ENCODE measurements at regions not wholly inside any gene's neighbourhood (a gene's known extent, or its start where the extent isn't known, plus 50 kb on each side); places are given as distances from the start of the nearest gene placed in this dataset.
A peak's percentile ranks its signal among the peaks of the same experiment; 100 is the strongest.

GRCh38 chr15:38002883-38003477 is 68.5 kb downstream of the TMCO5A start:
- WGBS, 2 donors (ENCODE audit: low coverage in 1 of 2), result 73 to 100% methylated on average over 1 to 2 of the region's 2 CpGs
- peak; percentile 71 for DNase-seq

GRCh38 chr15:38004218-38004861 is 69.9 kb downstream of the TMCO5A start:
- H3K27me3 ChIP-seq, result no peaks in the 10 kb centered on the region
- no peaks in the 10 kb centered on the region for H3K36me3 ChIP-seq
- intact Hi-C loops (cut with DNase I; ENCODE audit: low total_unique reads), result no loop called here
- 80 to 86% methylated on average over 2 to 4 of the region's 4 CpGs for WGBS, 2 donors (ENCODE audit: low coverage in 1 of 2)
- no peak overlapping the region for H3K4me3 ChIP-seq
- TF ChIP-seq POLR2AphosphoS5 (IDR thresholded peaks at IDR 0.05) (no peak), EP300 (IDR thresholded peaks at IDR 0.05; ENCODE audit: low read depth) (no peak), POLR2A (IDR thresholded peaks at IDR 0.05) (no peak), CTCF (IDR thresholded peaks at IDR 0.05) (no peak)
- in situ Hi-C loops (cut with MboI; ENCODE audit: low pct_ligation_motif_present in 1 of 4, low pct_unique_long_range_greater_than_20kb in 1 of 4, low sequenced_read_pairs in 3 of 4), result loop anchor here in 3 of 4 donors (10.0 to 25.0 kb wide), 5 partner anchors 70 to 683 kb away; no protein-coding TSS in a partner anchor
- H3K9me3 ChIP-seq, result no peaks in the 10 kb centered on the region
- H3K4me1 ChIP-seq, result peaks cover 0 to 9% (median 0%) of the 10 kb centered on the region in 4 donors
- DNase-seq, result no peak
- no peak overlapping the region for H3K27ac ChIP-seq

More at GRCh38 chr15:38002883-38003477, 68.5 kb downstream of the TMCO5A start:
- intact Hi-C loops (cut with DNase I; ENCODE audit: low total_unique reads) (no loop called here), in situ Hi-C loops (cut with MboI; ENCODE audit: low pct_ligation_motif_present in 1 of 4, low pct_unique_long_range_greater_than_20kb in 1 of 4, low sequenced_read_pairs in 3 of 4) (loop anchor here in 3 of 4 donors (10.0 to 25.0 kb wide), 5 partner anchors 72 to 684 kb away; no protein-coding TSS in a partner anchor)
- Histone ChIP-seq H3K4me3 (no peak overlapping the region), H3K27ac (no peak overlapping the region), H3K9me3 (no peaks in the 10 kb centered on the region), H3K36me3 (no peaks in the 10 kb centered on the region), H3K27me3 (no peaks in the 10 kb centered on the region), H3K4me1 (peaks cover 0 to 9% (median 0%) of the 10 kb centered on the region in 4 donors)
- TF ChIP-seq POLR2A (IDR thresholded peaks at IDR 0.05) (no peak), POLR2AphosphoS5 (IDR thresholded peaks at IDR 0.05) (no peak), EP300 (IDR thresholded peaks at IDR 0.05; ENCODE audit: low read depth) (no peak), CTCF (IDR thresholded peaks at IDR 0.05) (peak; percentile 56 to 73 (median 57))

GRCh38 chr15:38005953-38006808 is 71.7 kb downstream of the TMCO5A start:
- Histone ChIP-seq H3K9me3 (no peaks in the 10 kb centered on the region), H3K36me3 (no peaks in the 10 kb centered on the region), H3K4me1 (peaks cover 0 to 9% (median 0%) of the 10 kb centered on the region in 4 donors), H3K27me3 (no peaks in the 10 kb centered on the region), H3K4me3 (no peak overlapping the region), H3K27ac (no peak overlapping the region)
- in situ Hi-C loops (cut with MboI; ENCODE audit: low pct_ligation_motif_present in 1 of 4, low pct_unique_long_range_greater_than_20kb in 1 of 4, low sequenced_read_pairs in 3 of 4), result loop anchor here in 3 of 4 donors (10.0 to 25.0 kb wide), 5 partner anchors 69 to 681 kb away; no protein-coding TSS in a partner anchor
- intact Hi-C loops (cut with DNase I; ENCODE audit: low total_unique reads), result no loop called here
- TF ChIP-seq EP300 (IDR thresholded peaks at IDR 0.05; ENCODE audit: low read depth), result no peak
- no peak for TF ChIP-seq POLR2AphosphoS5 (IDR thresholded peaks at IDR 0.05)
- TF ChIP-seq CTCF (IDR thresholded peaks at IDR 0.05), result no peak
- TF ChIP-seq POLR2A (IDR thresholded peaks at IDR 0.05), result no peak
- DNase-seq, result no peak
- 69 to 83% methylated on average over 2 of the region's 2 CpGs for WGBS, 2 donors (ENCODE audit: low coverage in 1 of 2)

- no peak for DNase-seq
- peaks cover 0 to 9% (median 0%) of the 10 kb centered on the region in 4 donors for H3K4me1 ChIP-seq
- no peaks in the 10 kb centered on the region for H3K27me3 ChIP-seq
- no peaks in the 10 kb centered on the region for H3K36me3 ChIP-seq
- H3K27ac ChIP-seq, result no peak overlapping the region
- intact Hi-C loops (cut with DNase I; ENCODE audit: low total_unique reads) (no loop called here), in situ Hi-C loops (cut with MboI; ENCODE audit: low pct_ligation_motif_present in 1 of 4, low pct_unique_long_range_greater_than_20kb in 1 of 4, low sequenced_read_pairs in 3 of 4) (loop anchor here in 2 of 4 donors (25.0 kb wide), 2 partner anchors 352 to 677 kb away; no protein-coding TSS in a partner anchor)
- TF ChIP-seq EP300 (IDR thresholded peaks at IDR 0.05; ENCODE audit: low read depth) (no peak), CTCF (IDR thresholded peaks at IDR 0.05) (no peak), POLR2A (IDR thresholded peaks at IDR 0.05) (no peak), POLR2AphosphoS5 (IDR thresholded peaks at IDR 0.05) (no peak)
- no peaks in the 10 kb centered on the region for H3K9me3 ChIP-seq
- WGBS, 2 donors (ENCODE audit: low coverage in 1 of 2), result 79 to 82% methylated on average over 4 to 6 of the region's 6 CpGs
- no peak overlapping the region for H3K4me3 ChIP-seq
Observed at GRCh38 chr15:38010395-38010794, 76.0 kb downstream of the TMCO5A start.

Measured in transverse colon (tissue), 4 donors.